Right atrium auricular region (tissue), 2 donors: ENCODE measurements at regions not wholly inside any gene's neighbourhood (a gene's known extent, or its start where the extent isn't known, plus 50 kb on each side); places are given as distances from the start of the nearest gene placed in this dataset.

Experiments
- DNase-seq: peaks from one replicate; pipeline ENCODE4 v3.0.0-alpha.2; 2019; ENCODE audit warnings: low spot score
- H3K27ac ChIP-seq, 2 donors: fragments of 200-600 bp; sonication (generic); 1 replicate in 1 of 2; 2 replicates in 1 of 2; pipeline ENCODE4 v1.5.1; 2016 to 2019
- H3K27me3 ChIP-seq, 2 donors: fragments of 200-600 bp; sonication (generic); one replicate each; pipeline versions ENCODE4 v1.5.1 to v1.6.0; 2017 to 2019
- H3K36me3 ChIP-seq: fragments of 200-600 bp; sonication (generic); one replicate; pipeline ENCODE4 v1.5.1; 2016
- H3K4me1 ChIP-seq, 2 donors: fragments of 200-600 bp; sonication (generic); one replicate each; pipeline versions ENCODE4 v1.5.1 to v1.6.0; 2017 to 2019
- H3K4me3 ChIP-seq, 2 donors: fragments of 200-600 bp; sonication (generic); 1 replicate in 1 of 2; 2 replicates in 1 of 2; pipeline ENCODE4 v1.5.1; 2017 to 2019; ENCODE audit warnings: mild to moderate bottlenecking in 1 of 2, moderate library complexity in 1 of 2
- H3K9me3 ChIP-seq, 2 donors: fragments of 200-600 bp; sonication (generic); one replicate each; pipeline ENCODE4 v1.5.1; 2019
- TF ChIP-seq, protein P1 (sequence below), 2 donors: fragments of 200-600 bp; sonication (generic); IDR thresholded peaks; one replicate each; pipeline ENCODE4 v1.5.1; 2019; ENCODE audit warnings: antibody characterized with exemption in 2 of 2

GRCh38 chr13:70347947-70348620, 239.8 kb upstream of the KLHL1 start:
- TF ChIP-seq, protein P1, sequence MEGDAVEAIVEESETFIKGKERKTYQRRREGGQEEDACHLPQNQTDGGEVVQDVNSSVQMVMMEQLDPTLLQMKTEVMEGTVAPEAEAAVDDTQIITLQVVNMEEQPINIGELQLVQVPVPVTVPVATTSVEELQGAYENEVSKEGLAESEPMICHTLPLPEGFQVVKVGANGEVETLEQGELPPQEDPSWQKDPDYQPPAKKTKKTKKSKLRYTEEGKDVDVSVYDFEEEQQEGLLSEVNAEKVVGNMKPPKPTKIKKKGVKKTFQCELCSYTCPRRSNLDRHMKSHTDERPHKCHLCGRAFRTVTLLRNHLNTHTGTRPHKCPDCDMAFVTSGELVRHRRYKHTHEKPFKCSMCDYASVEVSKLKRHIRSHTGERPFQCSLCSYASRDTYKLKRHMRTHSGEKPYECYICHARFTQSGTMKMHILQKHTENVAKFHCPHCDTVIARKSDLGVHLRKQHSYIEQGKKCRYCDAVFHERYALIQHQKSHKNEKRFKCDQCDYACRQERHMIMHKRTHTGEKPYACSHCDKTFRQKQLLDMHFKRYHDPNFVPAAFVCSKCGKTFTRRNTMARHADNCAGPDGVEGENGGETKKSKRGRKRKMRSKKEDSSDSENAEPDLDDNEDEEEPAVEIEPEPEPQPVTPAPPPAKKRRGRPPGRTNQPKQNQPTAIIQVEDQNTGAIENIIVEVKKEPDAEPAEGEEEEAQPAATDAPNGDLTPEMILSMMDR (IDR thresholded peaks at IDR 0.05): no peak
- Histone ChIP-seq H3K27me3 (no peaks in the 10 kb centered on the region), H3K9me3 (no peaks in the 10 kb centered on the region), H3K36me3 (no peaks in the 10 kb centered on the region), H3K4me3 (no peak overlapping the region), H3K27ac (no peak overlapping the region), H3K4me1 (no peaks in the 10 kb centered on the region)
- no peak for DNase-seq

DNA sequence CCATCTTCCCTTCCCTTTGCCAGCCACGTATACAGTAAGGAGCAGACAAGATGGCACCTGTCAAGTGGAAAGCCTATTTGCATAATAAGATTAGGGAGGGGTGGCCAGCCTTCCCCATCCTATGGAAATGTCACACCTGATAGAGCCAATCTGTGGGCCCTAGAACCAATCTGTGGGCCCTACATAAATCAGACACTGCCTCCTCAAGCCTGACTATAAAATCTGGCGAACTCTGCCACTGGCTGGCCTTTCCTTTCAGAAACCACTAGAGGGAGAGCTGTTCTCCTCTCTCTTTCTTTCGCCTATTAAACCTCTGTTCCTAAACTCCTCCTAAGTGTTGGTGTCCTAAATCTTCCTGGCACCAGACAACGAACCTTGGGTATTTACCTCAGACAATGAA, 231.5 kb upstream of the KLHL1 start:
- TF ChIP-seq, protein P1 (IDR thresholded peaks at IDR 0.05): peak in 1 of 2 donors; percentile 19
- Histone ChIP-seq H3K27ac (no peak overlapping the region), H3K4me3 (no peak overlapping the region), H3K36me3 (no peaks in the 10 kb centered on the region), H3K9me3 (peaks cover 0 to 8% of the 10 kb centered on the region in 2 donors), H3K4me1 (no peaks in the 10 kb centered on the region), H3K27me3 (no peaks in the 10 kb centered on the region)
- no peak for DNase-seq

DNA sequence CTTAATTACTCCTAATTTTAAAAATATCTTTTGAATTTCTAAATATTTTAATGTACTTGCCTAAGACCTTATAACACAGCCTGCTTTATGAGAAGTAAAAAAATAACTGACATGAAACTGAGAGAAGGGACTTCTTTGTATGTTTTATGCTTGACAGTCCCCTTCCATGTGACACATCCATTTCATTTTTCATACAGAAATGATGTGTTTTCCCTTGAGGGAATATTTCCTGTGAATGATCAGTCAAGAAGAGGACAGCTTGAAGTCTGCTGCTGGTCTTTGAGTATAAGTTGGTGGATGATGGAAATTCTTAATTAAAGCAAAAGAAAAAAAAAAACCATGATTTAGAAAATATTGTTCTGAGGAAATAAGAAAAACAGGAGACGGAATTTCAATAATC, 230.4 kb upstream of the KLHL1 start:
- H3K36me3 ChIP-seq: no peaks in the 10 kb centered on the region
- H3K4me1 ChIP-seq: no peaks in the 10 kb centered on the region
- H3K27me3 ChIP-seq: no peaks in the 10 kb centered on the region
- no peak overlapping the region for H3K27ac ChIP-seq
- no peak for DNase-seq
- no peak overlapping the region for H3K4me3 ChIP-seq
- H3K9me3 ChIP-seq: peaks cover 0 to 8% of the 10 kb centered on the region in 2 donors
- TF ChIP-seq, protein P1 (IDR thresholded peaks at IDR 0.05): no peak

GRCh38 chr13:70336866-70337265, 228.6 kb upstream of the KLHL1 start:
- TF ChIP-seq, protein P1 (IDR thresholded peaks at IDR 0.05): no peak
- no peak for DNase-seq
- no peaks in the 10 kb centered on the region for H3K36me3 ChIP-seq

DNA sequence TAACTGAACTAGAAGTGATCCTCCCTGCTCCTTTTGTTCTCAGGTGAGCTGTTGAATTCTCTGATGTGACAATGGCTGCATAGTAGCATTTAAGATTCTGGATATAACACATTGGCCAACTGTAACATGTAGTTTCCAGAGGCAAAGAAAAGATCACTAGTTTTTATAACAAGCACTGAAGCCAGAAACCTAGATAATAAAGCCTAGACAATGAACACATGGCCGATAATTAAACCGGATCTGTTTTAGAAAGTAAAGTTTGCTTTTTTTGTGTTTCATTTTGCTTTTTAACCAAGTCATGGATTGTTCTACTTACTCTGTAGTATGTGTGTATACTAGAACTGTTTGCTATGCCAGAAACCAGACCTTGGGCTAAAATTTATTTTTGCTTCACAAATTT, 225.5 kb upstream of the KLHL1 start:
- Histone ChIP-seq H3K27me3 (no peaks in the 10 kb centered on the region), H3K27ac (no peak overlapping the region), H3K9me3 (no peaks in the 10 kb centered on the region), H3K4me3 (no peak overlapping the region), H3K36me3 (no peaks in the 10 kb centered on the region), H3K4me1 (no peaks in the 10 kb centered on the region)
- TF ChIP-seq, protein P1 (IDR thresholded peaks at IDR 0.05): no peak
- DNase-seq: no peak

More at GRCh38 chr13:70336866-70337265, 228.6 kb upstream of the KLHL1 start:
- Histone ChIP-seq H3K9me3 (peaks cover 0 to 5% of the 10 kb centered on the region in 2 donors), H3K4me3 (no peak overlapping the region), H3K4me1 (no peaks in the 10 kb centered on the region), H3K27ac (no peak overlapping the region), H3K27me3 (no peaks in the 10 kb centered on the region)
